ENCODE measurements at regions not wholly inside any gene's neighbourhood (a gene's known extent, or its start where the extent isn't known, plus 50 kb on each side); places are given as distances from the start of the nearest gene placed in this dataset.

DNA sequence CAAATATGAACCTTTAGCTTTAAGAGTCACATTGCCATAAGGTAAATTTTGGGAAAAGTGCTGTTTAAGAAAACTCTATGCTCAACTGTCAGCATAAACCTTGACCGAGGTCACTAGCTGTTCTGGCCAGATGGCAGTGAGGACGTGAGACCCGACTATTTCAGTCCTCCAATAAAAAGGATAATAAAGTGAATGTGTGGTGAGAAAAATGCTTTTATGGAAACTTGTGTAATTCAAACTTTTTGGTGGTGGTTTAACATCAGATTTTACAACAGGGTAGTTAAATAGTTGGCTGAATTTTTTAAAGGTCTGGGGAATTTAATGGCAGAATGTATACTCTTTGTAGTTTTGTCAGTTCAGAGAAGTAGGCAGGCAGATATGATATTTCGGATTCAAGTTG is 391.1 kb downstream of the PMP22 start:
- DNase-seq: no peak

DNA sequence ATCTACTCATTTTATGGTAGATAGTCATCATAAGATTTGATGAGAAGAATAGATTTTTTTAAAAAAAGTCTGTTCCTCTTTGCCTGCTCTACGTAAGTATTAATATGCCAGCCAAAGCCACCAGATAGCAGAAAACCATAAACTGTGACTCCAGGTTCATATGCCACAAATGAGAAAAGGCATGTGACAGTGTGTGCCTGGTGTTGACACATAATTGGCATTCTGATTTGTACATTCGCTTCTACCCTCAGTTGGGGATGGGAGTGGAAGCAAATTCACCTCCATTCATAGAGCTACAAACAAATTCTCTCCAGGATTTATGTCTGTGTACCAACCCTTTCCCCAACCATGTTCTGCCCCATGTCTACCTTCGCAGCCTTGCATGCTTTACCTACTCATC is 391.6 kb downstream of the PMP22 start:
- no peak for DNase-seq

DNA sequence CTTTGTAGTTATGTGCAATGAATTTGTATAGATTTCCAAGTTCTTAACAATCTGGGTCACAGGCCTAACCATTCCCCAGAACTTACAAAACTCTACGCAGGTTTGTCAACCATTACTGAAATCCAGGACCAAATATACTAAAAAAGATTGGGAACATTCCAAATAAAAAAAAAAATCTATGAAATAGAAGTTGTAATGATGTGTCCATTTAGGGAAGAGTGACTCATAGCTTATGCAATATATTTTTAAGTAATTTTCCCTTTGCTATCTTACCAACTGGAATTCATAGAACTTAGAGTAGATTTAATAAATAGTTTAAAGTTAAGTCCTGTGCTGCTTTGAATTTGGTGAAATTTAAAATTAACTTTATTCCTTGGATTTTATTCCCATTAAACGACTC is 393.2 kb downstream of the PMP22 start:
- no peak for DNase-seq

DNA sequence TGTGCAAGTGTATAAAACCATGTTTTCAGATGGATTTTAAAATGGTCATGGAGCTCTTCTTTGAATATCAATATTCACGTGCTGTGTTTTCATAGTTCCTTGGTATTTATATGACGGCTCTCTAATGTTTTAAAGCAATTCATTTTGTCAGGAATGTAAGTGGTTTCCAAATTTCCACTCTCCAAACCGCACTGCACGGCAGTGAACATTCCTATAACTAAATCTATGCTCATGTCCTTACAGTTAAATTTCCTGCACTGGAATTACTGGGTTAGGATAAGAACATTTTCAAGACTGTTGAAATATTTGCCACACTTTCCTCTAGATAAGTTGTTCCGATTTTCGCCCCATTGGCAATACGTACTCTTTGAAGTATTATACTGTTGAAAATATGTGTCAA is 398.9 kb downstream of the PMP22 start:
- no peak for DNase-seq

DNA sequence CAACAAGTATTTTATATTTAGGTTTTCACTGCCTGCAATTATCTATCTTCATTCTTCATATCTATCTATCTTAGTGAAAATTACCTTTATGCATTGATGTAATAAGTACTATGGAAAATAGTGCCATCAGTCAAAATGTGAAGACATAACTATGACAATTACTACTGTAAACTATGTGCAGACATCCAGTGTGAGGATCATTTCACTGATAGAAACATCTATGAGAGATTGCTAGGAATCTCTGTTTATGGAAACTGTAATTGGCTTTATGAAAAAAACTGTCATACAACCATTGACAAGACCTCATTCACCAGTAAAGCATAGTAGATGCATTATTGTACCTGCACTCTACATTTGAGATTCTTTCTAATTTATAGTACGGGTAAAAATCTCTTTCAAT is 401.0 kb downstream of the PMP22 start:
- no peak for DNase-seq

DNA sequence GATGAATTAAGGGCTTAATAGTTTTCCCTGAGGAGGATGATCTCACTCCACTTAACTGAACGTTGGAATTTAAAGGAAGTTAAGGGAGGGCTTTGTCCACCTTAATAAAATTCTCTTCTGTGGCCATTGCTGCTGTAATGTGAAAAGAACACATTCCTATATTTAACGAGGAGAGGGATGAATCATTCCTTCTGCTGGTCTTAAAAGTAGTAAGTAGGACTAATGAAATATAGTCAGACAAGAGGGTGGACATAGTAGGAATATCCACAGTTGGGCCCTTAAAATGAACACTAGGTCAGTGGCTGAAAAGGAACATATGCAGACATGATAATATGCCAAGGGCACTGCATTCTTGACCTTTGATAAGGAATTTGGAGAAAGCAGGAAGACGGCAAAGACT is 405.6 kb downstream of the PMP22 start:
- DNase-seq: no peak

DNA sequence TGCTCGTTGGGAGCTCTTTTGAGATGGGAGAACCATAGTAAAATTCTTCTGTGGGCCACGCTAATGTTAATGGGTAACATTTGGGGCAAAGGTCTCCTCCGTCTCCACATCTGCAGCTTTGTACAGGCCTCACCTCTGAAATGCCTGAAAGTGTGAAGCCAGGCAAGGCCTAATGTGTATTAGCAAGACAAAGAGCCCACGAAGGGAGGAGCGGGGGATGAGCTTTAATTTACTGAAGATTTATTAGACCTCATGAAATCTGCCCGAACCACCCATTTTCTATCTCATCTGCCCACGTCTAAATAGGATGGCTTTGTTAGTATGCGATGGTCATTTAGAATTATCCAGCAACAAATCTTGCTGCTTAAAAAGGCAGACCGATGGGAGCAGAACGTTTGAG is 408.9 kb downstream of the PMP22 start:
- DNase-seq: no peak

DNA sequence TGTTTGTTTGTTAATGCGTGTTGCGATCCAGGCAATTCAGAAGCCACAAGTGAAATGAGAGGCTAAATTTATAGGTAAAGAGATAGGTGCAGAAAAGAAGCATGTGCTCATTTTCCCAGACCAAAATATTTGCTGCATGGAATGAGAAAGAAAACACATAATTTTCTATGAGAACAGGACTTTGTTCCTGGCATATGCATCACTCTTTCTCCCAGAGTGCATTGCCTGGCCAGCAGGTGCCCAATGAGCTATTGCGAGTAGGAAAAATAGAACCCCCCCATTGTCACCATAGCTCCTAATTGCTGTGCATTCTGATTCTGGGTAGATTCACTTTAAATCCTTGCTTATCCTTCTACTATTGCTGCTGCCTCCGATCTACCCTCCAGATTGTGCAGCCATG is 410.4 kb downstream of the PMP22 start:
- no peak for DNase-seq

DNA sequence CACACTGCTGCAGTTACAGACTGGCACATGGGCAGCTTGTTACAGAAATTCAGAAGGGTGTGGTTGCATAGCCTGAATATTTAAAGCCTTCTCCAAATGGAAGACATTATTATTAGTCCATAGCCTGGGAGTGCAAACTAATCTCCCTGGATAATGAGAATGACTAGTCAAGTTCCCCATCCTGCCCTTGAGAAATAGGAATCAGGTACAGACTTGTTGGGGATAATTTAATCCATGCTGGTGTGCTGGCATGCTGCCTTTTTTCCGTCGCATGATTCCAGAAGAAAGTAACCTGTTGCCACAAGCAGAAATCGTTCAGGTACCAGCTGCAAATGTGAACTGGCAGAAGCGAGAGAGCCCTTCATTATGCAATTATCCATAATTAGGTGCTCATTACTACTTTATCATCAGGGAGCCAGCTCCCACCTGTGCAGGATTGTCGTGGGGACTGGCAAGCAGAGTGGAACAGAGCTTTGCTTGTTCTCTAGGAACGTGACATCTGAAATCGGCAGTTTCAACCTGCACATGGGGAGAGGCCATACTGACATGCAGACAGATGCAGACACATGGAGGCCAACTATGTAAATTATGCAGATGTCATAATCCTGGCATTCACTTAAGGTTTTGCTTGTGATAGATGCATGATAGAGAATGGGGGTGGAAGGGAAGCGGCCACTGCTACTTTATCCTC is 419.4 kb downstream of the PMP22 start:
- DNase-seq: no peak

DNA sequence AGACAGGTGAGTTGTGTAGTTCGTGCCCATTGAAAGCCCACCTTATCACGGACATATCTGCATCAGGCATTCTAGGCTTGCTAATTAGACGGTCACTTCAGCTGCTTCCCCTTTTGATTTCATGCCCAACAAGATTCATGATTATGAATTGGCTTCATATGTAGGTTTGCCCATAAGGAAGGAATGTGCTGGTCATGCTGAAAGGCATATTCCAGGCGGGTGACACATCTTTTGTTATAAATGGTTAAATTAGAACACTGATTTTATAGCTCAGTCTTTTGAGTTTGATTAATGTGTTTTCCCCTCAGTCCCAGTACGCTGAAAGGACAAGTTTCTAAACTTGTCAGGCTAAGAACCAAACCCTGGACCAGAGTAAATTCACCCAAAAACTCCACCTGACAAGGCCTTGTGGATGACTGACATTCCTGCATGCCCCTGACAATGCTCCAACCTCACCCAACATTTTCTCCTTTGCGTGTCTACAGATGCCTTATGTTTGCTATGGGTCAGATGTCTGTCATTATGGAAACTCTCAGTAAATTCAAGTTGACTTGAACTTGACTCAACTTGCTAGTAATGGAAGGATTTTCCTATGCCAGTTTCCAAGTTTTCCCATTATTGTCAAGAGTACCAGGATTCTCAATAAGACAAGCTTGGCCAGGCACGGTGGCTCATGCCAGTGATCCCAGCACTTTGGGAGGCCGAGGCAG is 421.9 kb downstream of the PMP22 start:
- DNase-seq: no peak

DNA sequence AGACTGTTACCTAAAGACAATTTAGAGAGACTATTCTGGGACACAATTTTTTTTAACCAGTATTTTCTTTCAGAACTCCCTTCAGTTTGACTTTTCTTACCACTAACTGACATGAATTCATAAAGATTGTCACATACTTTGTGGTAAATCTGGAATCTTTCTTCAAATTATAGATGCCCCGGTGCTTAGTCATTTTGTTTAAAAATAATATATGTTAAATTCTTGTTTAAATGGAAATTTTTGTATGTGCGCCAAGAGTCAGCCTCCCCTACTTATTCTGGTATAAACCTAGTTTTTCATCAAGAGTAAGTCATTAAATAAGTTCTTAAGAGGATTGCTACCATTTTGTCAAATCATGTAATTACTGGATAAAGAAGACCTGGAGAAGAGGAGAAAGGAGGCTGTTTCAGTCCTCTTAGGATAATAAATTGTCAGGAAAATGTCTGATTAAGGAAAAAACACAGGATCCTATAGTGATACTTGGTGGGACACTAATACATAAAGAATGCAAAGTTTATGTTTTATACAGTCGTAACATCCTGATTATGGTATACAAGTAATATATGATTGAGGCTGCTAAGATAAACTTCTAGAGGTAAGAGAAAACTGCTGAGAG is 424.4 kb downstream of the PMP22 start:
- DNase-seq: no peak

DNA sequence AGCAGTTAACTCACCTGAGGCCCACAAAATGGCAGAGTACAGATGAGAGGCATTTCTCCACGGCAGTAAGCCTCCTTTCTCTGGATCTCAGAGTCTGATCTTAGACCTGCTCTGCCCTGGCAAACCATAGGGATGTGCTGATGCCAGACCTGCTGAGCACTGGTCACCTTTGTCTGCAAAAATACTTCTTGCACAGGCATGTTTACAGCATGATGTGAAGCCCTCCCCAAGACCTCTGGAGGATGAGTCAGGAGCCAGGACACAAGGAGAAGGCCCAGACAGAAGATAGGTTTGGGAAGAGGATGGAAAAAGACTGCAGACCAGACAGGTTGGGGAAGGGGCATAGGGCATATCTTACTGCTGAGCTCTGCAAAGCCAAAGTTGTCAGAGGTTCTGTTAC is 426.6 kb downstream of the PMP22 start:
- DNase-seq: no peak

DNA sequence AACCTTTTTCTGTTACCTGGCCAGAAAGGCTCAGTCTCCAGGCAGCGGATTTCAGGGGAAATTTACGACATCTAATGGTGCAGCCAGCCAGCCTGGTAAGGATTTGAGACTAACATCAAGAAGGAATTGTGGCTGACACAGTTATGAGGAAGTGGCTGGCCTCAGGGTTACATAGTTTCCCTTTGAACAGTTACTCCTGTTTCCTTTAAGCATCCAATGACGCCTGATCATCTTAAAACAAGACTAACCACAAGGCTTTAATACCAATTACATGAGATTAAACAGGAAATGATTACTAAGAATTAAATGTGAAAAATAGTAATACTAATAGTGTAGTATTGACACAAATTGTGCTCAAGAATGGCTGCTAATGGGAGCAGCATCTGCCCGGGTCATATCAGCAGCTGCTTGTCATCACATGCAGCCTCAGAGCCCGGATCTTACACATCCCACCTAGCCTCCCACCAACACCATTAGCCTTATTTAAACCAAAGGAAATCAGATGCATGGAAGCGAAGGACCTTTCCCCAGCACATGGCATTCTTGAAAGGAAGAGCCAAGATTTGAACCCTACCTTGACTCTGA is 431.8 kb downstream of the PMP22 start:
- no peak for DNase-seq

DNA sequence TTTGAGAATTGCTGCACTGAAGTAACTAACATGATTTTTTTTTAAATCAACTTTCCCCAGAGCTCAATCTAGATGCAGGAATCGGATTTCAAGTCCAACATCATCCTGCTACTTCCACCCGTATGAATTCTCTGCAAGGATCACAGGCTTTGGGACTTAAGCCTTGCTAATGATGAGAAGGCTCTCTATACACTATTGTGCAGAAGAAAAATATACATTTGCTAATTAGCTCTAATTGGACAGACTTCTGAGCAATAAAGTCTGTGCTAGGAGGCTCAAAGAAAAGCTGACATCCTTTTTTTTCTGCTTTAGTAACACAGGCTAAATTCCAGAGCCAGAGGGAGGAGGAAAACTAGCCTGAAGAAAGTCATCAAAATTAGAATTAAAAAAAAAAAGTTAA is 433.6 kb downstream of the PMP22 start:
- no peak for DNase-seq

DNA sequence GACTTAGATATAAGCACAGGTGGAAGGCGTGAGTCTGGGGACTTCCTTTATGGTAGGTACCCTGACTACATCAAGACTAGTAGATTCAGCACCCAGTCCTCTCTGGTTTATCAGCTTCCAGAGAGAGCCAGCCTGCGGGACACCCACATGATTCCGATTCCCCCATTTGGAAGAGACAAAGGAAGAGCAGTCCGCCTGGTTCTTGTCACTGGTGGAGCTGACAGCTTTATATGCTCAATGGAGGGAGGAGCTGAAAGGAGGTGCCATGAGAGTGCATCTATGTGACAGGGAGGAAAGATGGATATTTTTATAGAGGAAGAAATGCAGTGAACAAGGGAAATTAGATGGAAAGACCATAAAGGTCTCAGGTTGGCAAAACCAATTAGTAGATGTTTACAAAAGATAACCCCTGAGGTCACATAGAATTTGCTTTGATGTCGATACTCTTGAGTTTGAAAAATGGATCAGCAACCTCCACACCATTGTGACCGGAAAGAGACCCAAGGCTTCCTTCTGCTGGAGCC is 437.7 kb downstream of the PMP22 start:
- no peak for DNase-seq

DNA sequence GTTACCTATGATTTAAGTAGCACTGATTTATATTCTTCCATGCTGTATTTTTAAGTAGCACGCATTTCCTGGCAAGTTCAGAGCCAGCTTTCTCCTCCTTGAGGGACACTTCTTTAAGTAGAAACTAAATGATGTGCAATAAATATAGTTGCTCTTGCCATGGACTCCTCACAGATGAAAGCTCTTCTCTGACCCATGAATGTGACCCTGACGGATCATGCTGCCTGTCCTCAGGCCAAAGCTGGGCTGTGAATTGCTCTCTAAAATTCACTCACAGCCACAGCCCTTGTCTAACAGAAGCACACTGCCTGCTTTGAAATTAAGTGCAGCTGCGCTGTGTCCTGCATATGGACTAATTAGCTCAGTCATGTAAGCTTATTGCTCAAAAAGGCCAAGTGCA is 438.8 kb downstream of the PMP22 start:
- no peak for DNase-seq

DNA sequence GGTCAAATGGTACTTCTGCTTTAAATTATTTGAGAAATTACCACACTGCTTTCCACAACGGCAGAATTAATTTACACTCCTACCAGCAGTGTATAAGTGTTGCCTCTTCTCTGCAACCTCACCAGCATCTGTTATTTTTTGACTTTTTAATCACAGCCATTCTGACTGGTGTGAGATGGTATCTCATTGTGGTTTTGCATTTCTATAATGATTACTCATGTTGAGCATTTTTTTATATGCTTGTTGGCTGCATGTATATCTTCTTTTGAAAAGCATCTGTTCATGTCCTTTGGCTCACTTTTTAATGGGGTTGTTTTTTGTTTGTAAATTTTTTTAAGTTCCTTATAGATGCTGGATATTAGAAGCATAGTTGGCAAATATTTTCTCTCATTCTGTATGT is 446.7 kb downstream of the PMP22 start:
- DNase-seq: no peak

DNA sequence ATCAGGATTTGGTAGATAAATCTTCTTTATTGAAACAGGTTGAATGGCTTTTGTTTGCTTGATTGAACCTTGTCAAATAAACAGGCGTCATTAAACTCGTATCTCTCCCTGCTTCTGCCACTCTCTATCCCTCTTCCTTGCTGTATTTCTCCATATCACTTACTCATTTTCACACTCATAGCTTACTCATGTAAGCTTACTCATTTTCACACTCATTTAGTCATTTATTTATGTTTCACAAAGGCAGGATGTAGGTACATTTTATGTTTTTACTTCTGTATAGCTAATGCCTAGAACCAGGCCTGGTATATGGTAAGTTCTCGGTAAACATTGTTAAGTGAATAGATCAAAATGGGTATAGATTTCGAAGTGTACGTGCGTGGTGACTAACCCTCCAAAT is 450.0 kb downstream of the PMP22 start:
- no peak for DNase-seq

DNA sequence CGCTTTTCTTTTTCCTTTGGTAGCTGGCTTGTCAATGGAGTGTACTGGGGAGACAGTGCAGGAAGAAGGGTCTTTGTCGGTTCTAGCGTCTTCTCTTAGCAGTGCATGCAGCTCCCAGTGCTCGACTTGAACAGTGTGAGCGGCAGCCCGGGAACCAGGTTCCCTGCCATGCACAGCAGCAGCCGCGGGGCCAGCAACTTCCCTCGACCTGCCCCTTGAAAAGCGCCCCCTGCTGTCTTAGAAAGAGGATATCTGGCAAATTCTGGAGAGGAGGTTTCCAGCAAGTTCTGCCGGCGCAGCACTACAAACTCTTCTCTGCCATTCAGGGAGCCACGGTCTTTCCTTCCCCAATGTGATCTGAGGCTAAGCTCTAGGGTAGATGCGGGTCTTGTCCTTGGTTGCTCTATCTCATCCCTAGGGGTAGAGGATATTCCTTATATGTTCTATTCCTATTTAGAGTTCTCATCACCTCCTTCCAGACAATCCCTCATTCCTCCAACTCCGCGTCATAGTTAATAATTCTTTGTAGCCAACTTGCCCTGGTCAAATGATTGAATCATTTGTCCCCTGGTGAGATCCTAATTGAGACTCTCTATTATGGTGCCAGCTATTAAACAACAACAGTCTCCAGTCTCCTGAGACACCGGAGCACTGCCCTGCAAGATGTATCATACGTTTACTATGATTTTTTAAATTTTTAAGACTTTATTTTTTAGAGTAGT is 451.3 kb downstream of the PMP22 start:
- DNase-seq: peak; percentile 2

DNA sequence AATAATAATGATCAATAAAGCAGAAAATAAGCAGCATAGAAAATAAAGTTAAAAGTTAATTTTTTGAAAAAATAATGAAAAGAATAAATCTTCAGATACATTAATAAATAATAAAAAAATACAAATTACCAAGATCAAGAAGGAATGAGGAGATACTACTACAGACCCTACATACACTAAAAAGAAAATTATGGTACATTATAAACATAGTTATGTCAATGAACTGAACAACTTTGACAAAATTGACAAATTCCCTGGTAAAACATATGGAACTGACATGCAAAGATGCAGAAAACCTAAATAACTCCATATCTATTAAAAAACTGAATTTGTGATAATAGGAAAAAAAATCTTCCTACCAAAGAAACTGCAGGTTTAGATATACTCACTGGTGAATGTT is 456.7 kb downstream of the PMP22 start:
- no peak for DNase-seq

DNA sequence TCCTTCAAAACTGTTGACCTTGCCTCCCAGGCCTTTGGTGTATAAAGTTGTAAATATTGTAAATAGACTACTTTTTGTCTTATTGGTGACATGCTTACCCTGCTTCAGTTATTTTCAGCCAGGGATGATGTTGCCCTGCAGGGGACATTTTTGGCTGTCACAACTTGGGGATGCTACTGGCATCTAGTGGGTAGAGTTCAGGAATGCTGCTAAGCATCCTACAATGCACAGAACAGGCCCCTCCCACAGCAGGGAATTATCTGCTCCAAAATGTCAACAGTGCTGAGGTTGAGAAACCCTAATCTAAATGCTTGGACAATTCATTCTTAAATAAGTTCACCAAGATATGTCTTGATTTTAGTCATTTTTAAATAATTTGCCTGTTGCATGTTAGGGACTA is 459.8 kb downstream of the PMP22 start:
- DNase-seq: no peak

DNA sequence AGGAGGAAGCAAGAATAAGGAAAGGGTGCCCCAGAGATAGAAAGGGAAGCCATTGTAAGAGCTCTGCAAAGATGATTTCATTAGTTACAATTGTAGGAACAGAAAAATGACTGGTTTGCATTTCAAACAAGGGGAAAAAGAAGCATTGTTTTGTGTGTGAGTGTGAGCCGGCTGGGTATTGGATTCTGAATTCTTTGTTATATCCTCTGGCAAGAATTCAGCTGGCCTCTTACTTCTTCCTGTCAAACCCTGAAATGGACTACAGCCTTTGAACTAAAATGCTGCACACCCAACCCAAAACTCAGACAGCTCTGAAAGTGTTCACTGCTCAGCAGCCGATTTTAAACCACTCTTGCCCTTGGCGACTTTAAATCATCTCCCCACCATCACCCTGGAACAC is 461.3 kb downstream of the PMP22 start:
- DNase-seq: no peak

DNA sequence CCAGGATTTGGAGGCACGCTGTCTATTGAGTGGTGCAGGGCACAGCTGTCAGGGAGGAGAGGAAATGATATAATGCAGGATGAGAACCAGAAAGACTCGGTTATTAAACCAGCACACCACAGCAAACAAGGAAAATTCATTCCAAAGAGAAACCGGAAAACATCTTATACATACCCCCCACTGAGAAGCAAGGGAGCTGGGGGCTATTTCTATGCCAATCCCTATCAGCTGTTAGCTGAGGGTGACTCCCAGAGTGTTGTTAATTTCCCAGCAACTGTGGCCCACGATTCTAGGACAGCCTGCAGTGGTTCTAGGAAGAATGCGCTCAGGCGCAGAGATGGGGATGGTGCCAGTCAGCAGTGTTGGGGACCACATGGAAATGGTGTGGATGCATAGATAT is 467.3 kb downstream of the PMP22 start:
- no peak for DNase-seq
